GM12874 (cell line): ENCODE measurements at regions not wholly inside any gene's neighbourhood (a gene's known extent, or its start where the extent isn't known, plus 50 kb on each side); places are given as distances from the start of the nearest gene placed in this dataset.

Experiments used
- TF ChIP-seq, protein P1 (sequence below): IDR thresholded peaks from 2 replicates; pipeline ENCODE4 v1.5.1; 2011; ENCODE audit warnings: low read depth, mild to moderate bottlenecking, control low read depth, low read length, moderate library complexity; ENCODE audit not compliant: insufficient read depth

DNA sequence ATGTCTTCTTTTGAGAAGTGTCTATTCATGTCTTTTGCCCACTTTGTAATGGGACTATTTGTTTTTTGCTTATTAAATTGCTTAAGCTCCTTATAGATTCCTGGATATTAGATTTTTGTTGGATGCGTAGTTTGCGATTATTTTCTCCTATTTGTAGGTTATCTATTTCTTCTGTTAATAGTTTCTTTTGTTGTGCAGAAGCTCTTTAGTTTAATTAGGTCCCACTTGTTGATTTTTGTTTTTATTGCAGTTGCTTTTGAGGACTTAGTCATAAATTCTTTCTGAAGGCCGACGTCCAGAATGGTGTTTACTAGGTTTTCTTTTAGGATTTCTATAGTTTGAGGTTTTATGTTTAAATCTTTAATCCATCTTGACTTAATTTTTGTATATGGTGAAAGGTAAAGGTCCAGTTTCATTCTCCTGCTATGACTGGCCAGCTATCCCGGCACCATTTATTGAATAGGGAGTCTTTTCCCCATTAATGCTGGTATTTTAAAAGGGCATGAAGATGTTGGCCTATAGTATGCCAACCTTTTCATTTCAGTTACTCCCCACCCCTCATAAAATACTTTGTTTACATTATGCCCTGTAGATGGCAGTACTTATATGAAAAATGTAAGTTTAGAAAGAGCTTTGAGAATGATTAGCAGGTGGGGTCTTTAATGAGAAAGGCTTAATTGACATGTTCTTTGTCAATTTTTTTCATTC is 62.9 kb upstream of the PSMA6 start:
- TF ChIP-seq, protein P1, sequence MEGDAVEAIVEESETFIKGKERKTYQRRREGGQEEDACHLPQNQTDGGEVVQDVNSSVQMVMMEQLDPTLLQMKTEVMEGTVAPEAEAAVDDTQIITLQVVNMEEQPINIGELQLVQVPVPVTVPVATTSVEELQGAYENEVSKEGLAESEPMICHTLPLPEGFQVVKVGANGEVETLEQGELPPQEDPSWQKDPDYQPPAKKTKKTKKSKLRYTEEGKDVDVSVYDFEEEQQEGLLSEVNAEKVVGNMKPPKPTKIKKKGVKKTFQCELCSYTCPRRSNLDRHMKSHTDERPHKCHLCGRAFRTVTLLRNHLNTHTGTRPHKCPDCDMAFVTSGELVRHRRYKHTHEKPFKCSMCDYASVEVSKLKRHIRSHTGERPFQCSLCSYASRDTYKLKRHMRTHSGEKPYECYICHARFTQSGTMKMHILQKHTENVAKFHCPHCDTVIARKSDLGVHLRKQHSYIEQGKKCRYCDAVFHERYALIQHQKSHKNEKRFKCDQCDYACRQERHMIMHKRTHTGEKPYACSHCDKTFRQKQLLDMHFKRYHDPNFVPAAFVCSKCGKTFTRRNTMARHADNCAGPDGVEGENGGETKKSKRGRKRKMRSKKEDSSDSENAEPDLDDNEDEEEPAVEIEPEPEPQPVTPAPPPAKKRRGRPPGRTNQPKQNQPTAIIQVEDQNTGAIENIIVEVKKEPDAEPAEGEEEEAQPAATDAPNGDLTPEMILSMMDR = 0 out of 2 replicates have a peak, but pooled peaks have one; percentile 12

DNA sequence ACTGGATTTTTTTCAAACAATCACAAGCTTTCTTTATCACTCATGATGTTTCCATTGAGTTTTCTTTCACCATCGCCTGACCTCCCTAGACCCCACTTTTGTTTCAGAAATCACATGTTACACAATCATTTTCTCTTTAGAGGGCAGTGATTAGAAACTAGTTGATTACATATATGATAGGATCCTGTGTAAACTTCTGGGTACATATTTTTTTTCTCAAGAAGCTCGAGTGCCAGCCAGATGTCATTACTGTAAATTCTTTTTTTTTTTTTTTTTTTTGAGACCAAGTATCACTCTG is 62.4 kb upstream of the PSMA6 start:
- TF ChIP-seq, protein P1 = no peak

DNA sequence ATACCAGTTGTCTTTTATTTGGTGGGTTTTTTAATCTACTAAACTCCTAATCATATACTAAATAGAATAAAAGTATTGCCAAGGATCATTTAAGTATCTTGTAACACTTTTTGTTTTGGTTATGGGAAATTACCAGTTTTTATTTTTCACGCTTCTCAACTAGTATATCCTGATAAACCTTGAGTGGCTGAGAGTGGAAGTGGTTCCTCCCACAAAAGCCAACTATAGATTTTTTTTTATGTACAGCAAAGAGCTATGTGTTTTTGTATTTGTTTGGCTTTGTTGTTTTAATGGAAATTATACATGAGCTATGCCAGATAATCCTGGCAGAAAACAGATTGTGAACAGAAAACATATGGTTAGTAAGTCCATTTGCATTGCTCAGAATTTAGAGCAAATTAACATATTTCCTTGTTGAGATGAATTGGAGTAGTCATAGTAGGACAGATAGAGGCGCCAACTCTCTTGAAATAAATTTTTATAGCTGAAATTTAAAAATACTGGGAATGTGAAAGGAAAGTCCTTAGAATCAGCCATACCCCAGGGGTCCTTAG is 60.9 kb upstream of the PSMA6 start:
- TF ChIP-seq, protein P1 = no peak

DNA sequence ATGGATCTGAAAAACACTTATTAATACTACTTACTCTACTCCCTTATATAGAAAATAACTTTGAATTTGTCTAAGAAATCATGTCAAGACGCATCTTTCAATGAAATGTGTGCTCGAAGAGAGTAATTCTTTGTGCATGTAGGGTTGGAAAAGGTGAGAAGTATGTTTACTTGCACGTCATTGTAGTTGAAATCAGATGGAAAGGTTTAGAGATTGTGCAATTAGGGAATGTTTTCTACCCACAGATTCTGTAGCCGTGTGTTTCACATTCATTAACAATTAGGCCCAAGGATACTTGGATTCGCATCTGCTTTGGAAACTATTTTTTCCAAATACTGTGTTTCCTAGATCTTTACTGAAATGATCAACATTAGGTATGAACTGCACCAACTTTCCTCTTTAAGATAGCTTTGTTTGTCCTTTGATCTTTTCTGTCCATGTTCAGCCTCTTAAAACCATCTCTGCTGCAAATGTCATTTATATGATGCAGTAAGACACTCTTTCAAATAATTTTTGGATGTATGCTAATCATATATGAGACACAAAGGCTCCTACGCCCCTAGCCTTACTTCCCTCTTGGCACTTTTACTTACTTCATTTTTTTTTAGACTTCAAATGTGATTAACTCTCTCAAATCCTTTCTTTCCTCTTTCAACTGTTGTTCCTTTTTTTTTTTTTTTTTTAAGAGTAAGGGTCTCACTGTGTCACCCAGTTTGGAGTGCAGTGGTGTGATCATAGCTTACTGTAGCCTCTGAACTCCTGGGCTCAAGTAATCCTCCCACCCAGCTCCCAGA is 58.0 kb upstream of the PSMA6 start:
- TF ChIP-seq, protein P1 = no peak

DNA sequence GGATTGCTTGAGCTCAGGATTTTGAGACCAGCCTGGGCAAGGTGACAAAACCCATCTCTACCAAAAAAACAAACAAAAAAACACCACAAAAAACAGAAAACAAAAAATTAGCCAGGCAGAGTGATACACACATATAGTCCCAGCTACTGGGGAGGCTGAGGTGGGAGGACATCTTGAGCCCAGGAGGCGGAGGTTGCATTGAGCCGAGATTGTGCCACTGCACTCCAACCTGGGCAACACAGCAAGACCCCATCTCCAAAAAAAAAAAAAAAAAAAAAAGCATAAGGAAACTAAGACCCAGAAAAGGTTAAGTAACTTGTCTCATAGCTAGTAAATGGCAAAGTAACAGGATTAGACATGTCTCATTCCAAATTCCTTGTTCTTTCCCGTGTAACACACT is 56.3 kb upstream of the PSMA6 start:
- TF ChIP-seq, protein P1 = no peak

DNA sequence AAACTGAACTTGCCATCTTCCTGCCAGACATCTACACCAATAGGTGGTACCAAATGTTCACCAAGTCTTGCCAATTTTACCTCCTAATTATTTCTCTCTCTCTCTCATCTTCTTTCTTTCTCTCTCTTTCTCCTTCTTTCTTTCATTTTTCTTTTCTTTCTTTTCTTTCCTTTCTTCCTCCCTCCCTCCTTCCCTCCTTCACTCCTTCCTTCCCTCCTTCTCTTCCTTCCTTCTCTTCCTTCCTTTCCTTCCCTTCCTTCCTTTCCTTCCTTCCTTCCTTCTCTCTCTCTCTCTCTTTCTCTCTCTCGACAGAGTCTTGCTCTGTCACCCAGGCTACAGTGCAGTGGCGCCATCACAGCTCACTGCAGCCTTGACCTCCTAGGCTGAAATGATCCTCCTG is 55.4 kb upstream of the PSMA6 start:
- TF ChIP-seq, protein P1 = no peak

DNA sequence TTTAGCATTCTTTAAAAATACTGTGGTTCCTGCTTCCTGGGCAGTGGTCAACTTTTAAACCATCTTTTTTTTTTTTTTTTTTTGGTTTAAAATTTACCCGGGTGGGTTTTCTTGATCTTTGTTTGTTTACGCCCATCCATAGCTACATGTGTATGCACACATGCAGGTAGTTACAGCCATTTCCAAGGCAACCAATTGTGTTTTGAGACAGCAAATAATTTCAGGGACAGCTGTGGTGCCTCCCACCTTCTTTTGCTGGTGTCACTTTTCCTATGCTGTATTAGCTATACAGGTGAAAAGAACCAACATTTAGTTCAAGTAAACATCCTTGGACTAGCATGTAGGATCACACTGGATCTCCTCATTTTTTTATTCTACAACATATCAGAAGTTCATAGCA is 52.0 kb upstream of the PSMA6 start:
- TF ChIP-seq, protein P1 = no peak
